H1 (cell line): ENCODE measurements at regions not wholly inside any gene's neighbourhood (a gene's known extent, or its start where the extent isn't known, plus 50 kb on each side); places are given as distances from the start of the nearest gene placed in this dataset.

Source experiments
- CTCF ChIA-PET: fragments of 300-600 bp; sonication (Branson Sonifier 250); formaldehyde crosslinking; loops from one replicate; lab custom pipeline; 2021; ENCODE audit not compliant: partially characterized antibody; lab: Charles Lee
- POLR2A ChIA-PET: fragments of 300-600 bp; sonication (Branson Sonifier 250); formaldehyde crosslinking; loops from one replicate; lab custom pipeline; 2021; ENCODE audit warnings: inconsistent platforms; ENCODE audit not compliant: partially characterized antibody; lab: Charles Lee
- DNase-seq, 2 experiments: peaks; one replicate each; pipeline versions ENCODE4 v3.0.0 to v3.0.0-alpha.2; 2010 to 2022; ENCODE audit warnings: low spot score in 2 of 2, low read depth in 1 of 2, mixed read lengths in 1 of 2
- FAIRE-seq: peaks from 2 replicates; lab custom pipeline; 2011; peaks lifted over from hg19 to GRCh38; lab: Jason Lieb, UNC
- H2AFZ ChIP-seq: 2 replicates; pipeline ENCODE4 v1.8.1; 2012; ENCODE audit warnings: low read length, inconsistent platforms
- H2AK5ac ChIP-seq: 2 replicates; pipeline ENCODE4 v1.6.1; 2013; ENCODE audit warnings: low read depth, low read length
- H2BK120ac ChIP-seq: replicated peaks from 2 replicates; pipeline ENCODE3; 2013; ENCODE audit warnings: low read depth, low read length, inconsistent platforms
- H2BK12ac ChIP-seq: 2 replicates; pipeline ENCODE4 v1.6.1; 2013; ENCODE audit warnings: low read depth, low read length
- H2BK15ac ChIP-seq: 2 replicates; pipeline ENCODE4 v1.6.1; 2013; ENCODE audit warnings: low read length
- H2BK20ac ChIP-seq: 2 replicates; pipeline ENCODE4 v1.6.1; 2013; ENCODE audit warnings: low read length
- H2BK5ac ChIP-seq: 2 replicates; pipeline ENCODE4 v1.6.1; 2013; ENCODE audit warnings: low read depth, low read length
- H3K14ac ChIP-seq: 2 replicates; pipeline ENCODE4 v1.6.1; 2013; ENCODE audit warnings: inconsistent platforms; ENCODE audit not compliant: insufficient read length
- H3K18ac ChIP-seq: 2 replicates; pipeline ENCODE4 v1.6.1; 2013; ENCODE audit warnings: low read length; ENCODE audit errors: extremely low read depth
- H3K23ac ChIP-seq: 2 replicates; pipeline ENCODE4 v1.6.1; 2013; ENCODE audit warnings: inconsistent platforms; ENCODE audit not compliant: insufficient read length
- H3K23me2 ChIP-seq: 2 replicates; pipeline ENCODE4 v1.6.1; 2013; ENCODE audit warnings: low read depth, low read length
- H3K27ac ChIP-seq: 2 replicates; pipeline ENCODE4 v1.6.1; 2011; ENCODE audit warnings: low read depth, low read length, inconsistent platforms
- H3K27me3 ChIP-seq, 4 experiments: replicated peaks in 1 of 4; 1 replicate in 1 of 4; 2 replicates in 3 of 4; pipeline versions ENCODE4 v1.6.1 to v1.8.1; 2011 to 2013; ENCODE audit warnings: low read length in 3 of 4, mild to moderate bottlenecking in 3 of 4, inconsistent platforms in 2 of 4, mixed read lengths in 2 of 4, moderate library complexity in 1 of 4; ENCODE audit not compliant: control insufficient read depth in 3 of 4, insufficient read depth in 3 of 4; ENCODE audit errors: extremely low read depth in 1 of 4
- H3K36me3 ChIP-seq, 4 experiments: 2 replicates each; pipeline versions ENCODE4 v1.6.1 to v1.8.1; 2011 to 2013; ENCODE audit warnings: mild to moderate bottlenecking in 4 of 4, low read length in 3 of 4, moderate library complexity in 2 of 4, control low read depth in 1 of 4, inconsistent platforms in 1 of 4; ENCODE audit not compliant: insufficient read depth in 4 of 4, control insufficient read depth in 2 of 4
- H3K4ac ChIP-seq: replicated peaks from 2 replicates; pipeline ENCODE3; 2013; ENCODE audit warnings: low read length, low read depth, mixed read lengths, inconsistent platforms; ENCODE audit not compliant: insufficient read length
- H3K4me1 ChIP-seq, 4 experiments: replicated peaks in 1 of 4; 1 replicate in 1 of 4; 2 replicates in 3 of 4; pipeline versions ENCODE4 v1.6.1 to v1.8.1; 2011 to 2013; ENCODE audit warnings: low read length in 3 of 4, inconsistent platforms in 2 of 4, mixed read lengths in 1 of 4; ENCODE audit not compliant: insufficient read depth in 4 of 4, control insufficient read depth in 3 of 4
- H3K4me2 ChIP-seq, 2 experiments: 2 replicates each; pipeline versions ENCODE4 v1.6.1 to v1.8.1; 2011 to 2013; ENCODE audit warnings: low read depth in 2 of 2, low read length in 2 of 2, control low read depth in 1 of 2, inconsistent platforms in 1 of 2, mild to moderate bottlenecking in 1 of 2; ENCODE audit not compliant: insufficient read depth in 1 of 2
- H3K4me3 ChIP-seq, 4 experiments: fragments of 200-600, 300-600 bp in 1 of 4; sonication (generic), shearing (Covaris generic), sonication (Bioruptor Twin) in 1 of 4; 2 replicates each; pipeline versions ENCODE4 v1.5.1 to v1.8.1; 2011 to 2016; ENCODE audit warnings: low read length in 4 of 4, low read depth in 3 of 4, control low read depth in 2 of 4, inconsistent platforms in 2 of 4, mild to moderate bottlenecking in 2 of 4, mixed read lengths in 1 of 4, moderate library complexity in 1 of 4; ENCODE audit not compliant: insufficient read depth in 2 of 4; ENCODE audit errors: extremely low read depth in 1 of 4
- H3K56ac ChIP-seq: replicated peaks from 2 replicates; pipeline ENCODE3; 2013; ENCODE audit warnings: low read depth, mild to moderate bottlenecking, mixed read lengths, low read length, inconsistent platforms; ENCODE audit not compliant: insufficient read length
- H3K79me1 ChIP-seq: 2 replicates; pipeline ENCODE4 v1.6.1; 2013; ENCODE audit warnings: low read depth, low read length, control low read depth
- H3K79me2 ChIP-seq, 2 experiments: 2 replicates each; pipeline versions ENCODE4 v1.6.1 to v1.8.1; 2012 to 2013; ENCODE audit warnings: low read length in 2 of 2, mild to moderate bottlenecking in 2 of 2, inconsistent platforms in 1 of 2; ENCODE audit not compliant: insufficient read depth in 2 of 2, control insufficient read depth in 1 of 2
- H3K9ac ChIP-seq, 4 experiments: replicated peaks in 1 of 4; 1 replicate in 1 of 4; 2 replicates in 3 of 4; pipeline versions ENCODE4 v1.6.1 to v1.8.1; 2011 to 2013; ENCODE audit warnings: low read depth in 3 of 4, low read length in 3 of 4, control low read depth in 2 of 4, mild to moderate bottlenecking in 2 of 4, moderate library complexity in 2 of 4, inconsistent platforms in 1 of 4; ENCODE audit errors: extremely low read depth in 1 of 4
- H3K9me3 ChIP-seq, 2 experiments: 2 replicates each; pipeline versions ENCODE4 v1.6.1 to v1.8.1; 2012 to 2013; ENCODE audit warnings: mild to moderate bottlenecking in 2 of 2, moderate library complexity in 2 of 2, control low read depth in 1 of 2, inconsistent platforms in 1 of 2, low read depth in 1 of 2, low read length in 1 of 2, mixed read lengths in 1 of 2; ENCODE audit not compliant: insufficient read depth in 2 of 2
- H4K20me1 ChIP-seq, 2 experiments: replicated peaks in 1 of 2; 2 replicates each; pipeline versions ENCODE3 to v1.8.1; 2011 to 2013; ENCODE audit warnings: inconsistent platforms in 2 of 2, low read length in 2 of 2, mild to moderate bottlenecking in 1 of 2; ENCODE audit not compliant: insufficient read depth in 2 of 2, control insufficient read depth in 1 of 2
- H4K5ac ChIP-seq: 2 replicates; pipeline ENCODE4 v1.6.1; 2013; ENCODE audit warnings: low read length, low read depth, mixed read lengths, inconsistent platforms; ENCODE audit not compliant: insufficient read length
- H4K8ac ChIP-seq: 2 replicates; pipeline ENCODE4 v1.8.0; 2013; ENCODE audit warnings: mild to moderate bottlenecking, moderate library complexity, low read length, inconsistent platforms; ENCODE audit not compliant: insufficient read depth; ENCODE audit errors: extremely low read depth
- H4K91ac ChIP-seq: replicated peaks from 2 replicates; pipeline ENCODE3; 2013; ENCODE audit warnings: low read length, mixed read lengths, inconsistent platforms; ENCODE audit not compliant: insufficient read length
- BACH1 ChIP-seq: IDR thresholded peaks from 2 replicates; pipeline ENCODE4 v1.6.1; 2012; ENCODE audit warnings: low read length, improper control_type of control experiment
- CEBPB ChIP-seq: IDR thresholded peaks from 2 replicates; pipeline ENCODE4 v1.6.1; 2012; ENCODE audit warnings: low read depth, low read length
- CTCF ChIP-seq, 3 experiments: IDR thresholded peaks; 1 replicate in 2 of 3; 2 replicates in 1 of 3; pipeline versions ENCODE4 v1.5.1 to v1.6.1; 2011; ENCODE audit warnings: low read length in 3 of 3, mild to moderate bottlenecking in 3 of 3, inconsistent platforms in 2 of 3, low read depth in 1 of 3, moderate library complexity in 1 of 3; ENCODE audit not compliant: insufficient read depth in 1 of 3; ENCODE audit errors: control extremely low read depth in 1 of 3
- GABPA ChIP-seq: IDR thresholded peaks from 2 replicates; pipeline ENCODE4 v1.6.1; 2011; ENCODE audit warnings: mild to moderate bottlenecking, low read length, moderate library complexity, borderline replicate concordance; ENCODE audit not compliant: insufficient read depth
- KDM4A ChIP-seq: IDR thresholded peaks from one replicate; pipeline ENCODE4 v1.7.1; 2012; ENCODE audit warnings: low read depth, mild to moderate bottlenecking, moderate library complexity, low read length, inconsistent platforms; ENCODE audit not compliant: severe bottlenecking
- RAD21 ChIP-seq, 2 experiments: IDR thresholded peaks in 1 of 2; conservative IDR thresholded peaks in 1 of 2; 2 replicates each; pipeline ENCODE4 v1.6.1; 2011; ENCODE audit warnings: low read depth in 2 of 2, low read length in 2 of 2, improper control_type of control experiment in 1 of 2, inconsistent platforms in 1 of 2, mild to moderate bottlenecking in 1 of 2, moderate library complexity in 1 of 2
- SIN3A ChIP-seq, 2 experiments: IDR thresholded peaks in 1 of 2; conservative IDR thresholded peaks in 1 of 2; 2 replicates each; pipeline ENCODE4 v1.6.1; 2011 to 2012; ENCODE audit warnings: low read length in 2 of 2, improper control_type of control experiment in 1 of 2, low read depth in 1 of 2, mild to moderate bottlenecking in 1 of 2
- SIRT6 ChIP-seq: IDR thresholded peaks from one replicate; pipeline ENCODE4 v1.7.1; 2012; ENCODE audit warnings: low read length, inconsistent platforms
- TCF12 ChIP-seq: IDR thresholded peaks from 2 replicates; pipeline ENCODE4 v1.6.1; 2011; ENCODE audit warnings: low read depth, mild to moderate bottlenecking, low read length
- YY1 ChIP-seq: IDR thresholded peaks from 2 replicates; pipeline ENCODE4 v1.6.1; 2011; ENCODE audit warnings: low read depth, mild to moderate bottlenecking, low read length
- ZNF274 ChIP-seq: IDR thresholded peaks from 2 replicates; pipeline ENCODE4 v1.7.0; 2012; ENCODE audit warnings: low read length, borderline replicate concordance; ENCODE audit errors: extremely low read depth
- WGBS, 2 experiments: shearing (Covaris generic) in 1 of 2; methylation state at CpG; one replicate each; pipeline versions ENCODE4 v1.1.6 to v1.1.7; 2013 to 2015; ENCODE audit warnings: low lambda C conversion rate in 2 of 2, mixed read lengths in 2 of 2, inconsistent platforms in 1 of 2, low coverage in 1 of 2, missing lambda C conversion rate in 1 of 2; ENCODE audit not compliant: insufficient replicate concordance in 2 of 2, insufficient coverage in 1 of 2, insufficient read length in 1 of 2; ENCODE audit errors: extremely low coverage in 1 of 2, missing lambda C conversion rate in 1 of 2; 5-methylcytosine and 5-hydroxymethylcytosine counted together

DNA sequence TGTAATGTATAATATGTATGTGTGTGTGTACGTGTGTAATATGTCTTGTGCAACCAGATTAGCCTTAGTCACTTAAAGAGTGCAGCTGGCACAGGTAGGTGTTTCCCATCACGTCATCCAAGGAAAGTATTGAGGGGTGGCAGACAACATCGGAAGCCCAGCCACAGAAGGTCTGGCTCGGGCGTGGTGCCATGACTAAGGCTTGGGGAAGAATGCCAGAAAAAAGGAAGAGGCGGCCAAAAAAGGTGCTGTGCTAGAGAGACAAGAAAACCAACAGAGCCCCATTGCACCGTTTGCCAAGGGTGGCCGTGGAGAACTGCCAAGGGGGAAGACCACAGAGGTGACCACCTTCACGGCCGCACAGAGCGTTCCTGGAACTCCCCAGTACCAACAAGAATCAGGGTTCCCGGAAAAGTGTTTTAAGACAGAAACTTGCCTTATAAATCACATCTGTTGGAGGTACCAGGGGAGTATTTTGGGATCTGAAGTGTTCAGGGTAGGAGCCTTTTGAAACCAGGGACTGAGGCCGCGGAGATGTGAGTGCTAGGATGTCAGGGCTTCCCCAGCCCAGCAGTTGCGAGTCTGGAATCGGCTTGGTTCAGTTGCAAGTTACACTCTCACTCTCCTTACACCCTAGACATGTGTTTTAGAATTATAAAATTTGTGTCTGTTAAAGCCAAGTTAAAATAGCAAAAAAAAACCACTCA lies 131.2 kb upstream of the DYRK2 start:
- H4K5ac ChIP-seq, result no peak overlapping the region
- FAIRE-seq (no peak), DNase-seq (no peak)
- WGBS, 2 experiments, result 87% methylated on average over 16 of the region's 16 CpGs; no CpG with 5 or more reads in 1 of the 2 experiments
- no peak overlapping the region for H2BK20ac ChIP-seq
- H3K79me2 ChIP-seq, result no peaks in the 10 kb centered on the region
- CTCF ChIA-PET, result no interaction called here
- H2BK12ac ChIP-seq, result no peak overlapping the region
- H3K4me2 ChIP-seq, result no peak overlapping the region
- no peak overlapping the region for H2BK5ac ChIP-seq
- no peak overlapping the region for H2AK5ac ChIP-seq
- H2BK120ac ChIP-seq, result no peak overlapping the region
- H3K23me2 ChIP-seq, result no peaks in the 10 kb centered on the region; the same call in 1 of the 2 replicates
- H3K9me3 ChIP-seq, result no peaks in the 10 kb centered on the region
- H3K36me3 ChIP-seq, result no peaks in the 10 kb centered on the region
- H3K4me1 ChIP-seq, result peaks cover 7 to 18% (median 11%) of the 10 kb centered on the region in 4 experiments; a peak in 6 of 7 replicates
- H3K4me3 ChIP-seq, result no peak overlapping the region
- H3K79me1 ChIP-seq, result no peaks in the 10 kb centered on the region
- H3K27ac ChIP-seq, result no peak overlapping the region
- H2AFZ ChIP-seq, result no peak overlapping the region
- H4K20me1 ChIP-seq, result no peaks in the 10 kb centered on the region
- H3K18ac ChIP-seq, result no peak overlapping the region
- no peak overlapping the region for H4K91ac ChIP-seq
- no peak overlapping the region for H3K56ac ChIP-seq
- H3K9ac ChIP-seq, result no peak overlapping the region
- no peaks in the 10 kb centered on the region for H3K27me3 ChIP-seq
- no peak overlapping the region for H3K4ac ChIP-seq
- H2BK15ac ChIP-seq, result no peak overlapping the region
- no peak overlapping the region for H3K23ac ChIP-seq
- H3K14ac ChIP-seq, result no peak overlapping the region
- H4K8ac ChIP-seq, result no peak overlapping the region
- POLR2A ChIA-PET, result no interaction called here
- no peak for TF ChIP-seq TCF12
- no peak for TF ChIP-seq GABPA
- no peak for TF ChIP-seq BACH1
- no peak for TF ChIP-seq SIN3A (conservative IDR thresholded peaks at IDR 0.05 in 1 of 2, IDR thresholded peaks at IDR 0.05 in 1 of 2; ENCODE audit: low read depth in 1 of 2, low read length in 2 of 2)
- no peak for TF ChIP-seq CEBPB
- TF ChIP-seq RAD21 (IDR thresholded peaks at IDR 0.05 in 1 of 2, conservative IDR thresholded peaks at IDR 0.05 in 1 of 2; ENCODE audit: low read depth in 2 of 2, low read length in 2 of 2), result no peak
- TF ChIP-seq CTCF (IDR thresholded peaks at IDR 0.05; ENCODE audit: control extremely low read depth in 1 of 3, insufficient read depth in 1 of 3, low read depth in 1 of 3, low read length in 3 of 3), result no peak
- no peak for TF ChIP-seq SIRT6
- TF ChIP-seq KDM4A, result no peak
- TF ChIP-seq ZNF274, result no peak
- no peak for TF ChIP-seq YY1
